GM21825 (cell line): ENCODE measurements at regions not wholly inside any gene's neighbourhood (a gene's known extent, or its start where the extent isn't known, plus 50 kb on each side); places are given as distances from the start of the nearest gene placed in this dataset.
"Not testable (repeated sequence)": the region's sequence is repeated elsewhere in the genome, so short reads cannot be mapped to it uniquely, and the experiment has no call there.

Experiments
- ATAC-seq: cut with Tn5 transposase; IDR thresholded peaks from one replicate; pipeline ENCODE4 v1.9.1; 2021; ENCODE audit warnings: mild to moderate bottlenecking, moderate library complexity; ENCODE audit not compliant: unreplicated experiment

DNA sequence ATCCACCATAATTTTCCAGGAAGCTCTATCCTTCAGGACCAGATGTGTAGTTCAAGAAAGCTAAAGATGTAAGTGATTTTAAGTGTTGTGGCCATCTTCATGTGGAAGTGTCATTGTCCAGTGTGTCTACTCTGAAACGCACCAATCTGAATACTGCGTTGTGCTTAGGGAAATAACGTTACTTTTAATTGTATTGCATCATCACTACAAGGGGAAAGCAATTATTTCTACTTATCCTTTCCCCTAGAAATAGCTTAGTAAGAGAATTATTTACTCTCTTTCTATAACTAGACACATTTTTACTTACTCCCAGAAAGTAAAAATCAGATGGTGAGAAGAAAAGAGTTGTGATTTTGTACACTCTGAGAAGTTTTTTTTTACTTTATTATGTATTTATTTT, 102.4 kb upstream of the DLGAP1 start:
- ATAC-seq = no peak

DNA sequence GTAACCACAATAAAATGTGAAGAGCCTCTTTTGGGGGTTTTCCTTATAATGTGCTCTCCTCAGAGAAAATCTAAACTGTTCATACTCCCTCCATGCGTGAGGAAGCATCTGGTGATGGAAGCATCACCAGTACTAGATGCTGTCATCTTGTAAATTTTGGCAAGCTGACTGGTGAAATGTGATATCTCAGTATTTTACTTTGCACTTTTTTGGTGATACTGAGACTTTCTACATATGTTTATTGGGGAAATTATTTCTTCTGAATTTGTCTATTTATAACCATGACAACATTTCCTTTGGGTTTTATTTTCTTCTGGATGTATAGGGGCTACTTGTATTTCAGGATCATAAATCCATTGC, 95.9 kb upstream of the DLGAP1 start:
- ATAC-seq = no peak

- no peak for ATAC-seq
Observed at GRCh38 chr18:4549164-4549872, 94.2 kb upstream of the DLGAP1 start.

DNA sequence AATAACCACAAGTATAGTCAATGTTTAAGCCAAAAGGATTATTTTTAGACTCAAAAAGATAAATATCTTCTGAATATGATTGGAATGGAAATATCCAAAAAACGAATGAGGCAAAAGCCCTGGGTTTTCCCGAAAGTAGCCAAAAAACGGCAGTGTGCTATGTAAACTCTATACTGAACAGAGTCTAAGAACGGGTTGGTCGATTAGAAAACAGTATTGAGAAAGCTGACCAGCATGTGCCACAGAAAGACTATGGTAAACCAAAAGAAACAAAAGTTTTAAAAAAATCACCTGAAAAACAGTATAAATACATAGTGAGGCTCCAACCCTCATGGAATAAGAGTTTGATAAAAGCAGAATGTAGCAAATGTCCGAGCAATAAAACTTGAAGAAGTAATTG, 92.0 kb upstream of the DLGAP1 start:
- ATAC-seq = no peak

DNA sequence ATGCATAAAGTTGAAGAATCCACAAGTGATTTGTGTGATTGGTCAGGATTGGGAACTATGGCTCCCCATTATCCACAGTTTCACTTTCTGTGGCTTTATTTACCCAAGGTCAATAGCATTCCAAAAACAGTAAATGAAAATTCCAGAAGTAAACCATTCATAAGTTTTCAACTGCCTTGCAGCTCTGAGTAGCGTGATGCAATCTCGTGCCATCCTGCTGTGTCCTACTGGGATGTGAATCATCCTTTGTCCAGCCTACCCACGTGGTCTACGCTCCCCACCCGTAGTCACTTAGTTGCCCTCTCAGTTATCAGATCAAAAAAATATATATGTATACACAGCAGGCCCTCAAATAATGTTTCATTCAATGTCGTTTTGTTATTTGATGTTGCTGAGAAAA, 89.0 kb upstream of the DLGAP1 start:
- ATAC-seq = no peak

GRCh38 chr18:4543711-4544110, 88.6 kb upstream of the DLGAP1 start:
- ATAC-seq = no peak

DNA sequence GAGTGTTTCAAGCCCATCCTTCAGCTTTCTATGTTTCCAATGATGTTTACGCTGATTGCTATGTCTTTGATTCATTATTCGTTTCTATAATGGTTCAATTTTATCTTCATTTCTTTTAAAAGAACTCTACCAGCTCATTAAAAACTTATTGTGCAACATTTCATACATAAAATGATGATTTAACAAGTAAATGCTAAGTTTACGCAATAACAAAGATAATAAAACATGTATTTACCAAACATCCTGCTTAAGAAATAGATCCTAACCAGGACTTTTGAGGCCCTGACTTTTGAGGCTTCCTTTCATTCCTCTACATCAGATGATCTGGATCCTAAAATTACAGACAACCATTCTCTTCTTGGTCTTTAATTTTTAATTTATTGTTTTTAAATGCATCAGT, 86.5 kb upstream of the DLGAP1 start:
- ATAC-seq = no peak

GRCh38 chr18:4536447-4536846, 81.3 kb upstream of the DLGAP1 start:
- ATAC-seq = no peak

GRCh38 chr18:4528405-4528804, 73.3 kb upstream of the DLGAP1 start:
- ATAC-seq = no peak

DNA sequence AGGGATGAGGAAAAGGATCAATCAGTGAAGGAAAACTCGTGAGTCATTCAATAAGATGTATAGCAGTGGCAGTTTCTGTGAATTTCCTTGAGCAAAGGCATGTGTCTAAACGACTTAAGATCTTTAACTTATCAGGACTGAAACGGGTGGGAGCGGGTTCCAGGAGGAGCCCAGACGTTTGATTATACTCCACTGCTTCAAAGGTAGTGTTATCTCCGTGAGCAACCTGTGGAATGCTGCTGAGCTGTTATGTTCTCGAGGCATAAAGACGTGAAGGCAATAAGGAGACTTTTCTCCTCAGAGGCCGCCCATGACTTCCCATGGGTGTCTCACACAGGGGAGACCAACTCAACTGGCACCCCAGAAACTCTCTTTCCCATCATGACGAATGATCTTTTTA, 72.7 kb upstream of the DLGAP1 start:
- ATAC-seq = not testable (repeated sequence)

GRCh38 chr18:4524096-4524495, 69.0 kb upstream of the DLGAP1 start:
- no peak for ATAC-seq

GRCh38 chr18:4511166-4511565, 56.1 kb upstream of the DLGAP1 start:
- no peak for ATAC-seq

DNA sequence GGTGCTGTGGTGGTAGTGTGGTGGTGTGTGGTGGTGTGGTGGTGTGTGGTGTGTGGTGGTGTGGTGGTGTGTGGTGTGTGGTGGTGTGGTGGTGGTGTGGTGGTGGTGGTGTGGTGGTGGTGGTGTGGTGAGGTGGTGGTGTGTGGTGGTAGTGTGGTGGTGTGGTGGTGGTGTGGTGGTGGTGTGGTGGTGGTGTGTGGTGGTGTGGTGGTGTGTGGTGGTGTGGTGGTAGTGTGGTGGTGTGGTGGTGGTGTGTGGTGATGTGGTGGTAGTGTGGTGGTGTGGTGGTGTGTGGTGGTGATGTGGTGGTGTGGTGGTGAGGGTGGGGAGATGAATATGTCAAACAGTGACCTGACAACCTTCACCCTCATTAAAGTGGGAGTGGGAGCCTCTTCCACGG, 55.6 kb upstream of the DLGAP1 start:
- ATAC-seq = no peak

DNA sequence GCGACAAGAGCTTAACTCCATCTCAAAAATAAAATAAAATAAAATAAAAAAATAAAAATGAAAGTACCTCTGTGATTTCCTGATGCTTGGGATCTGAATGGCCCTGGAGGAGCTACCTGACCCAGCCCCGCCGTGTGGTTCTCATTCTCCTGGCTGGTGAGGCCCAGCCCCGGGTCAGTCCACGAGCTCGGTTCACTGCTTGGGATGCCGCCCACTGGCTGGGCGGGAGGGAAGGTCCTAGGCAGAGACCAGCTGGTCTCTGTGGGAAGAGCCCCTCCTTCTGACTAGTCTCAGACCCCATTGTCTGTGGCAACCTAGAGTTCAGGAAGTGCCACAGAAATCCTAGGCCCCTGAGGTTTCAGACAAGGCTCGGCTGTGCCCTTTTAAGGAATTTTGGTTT, 55.1 kb upstream of the DLGAP1 start:
- ATAC-seq = no peak
